Neutrophil (primary cell): ENCODE measurements at regions not wholly inside any gene's neighbourhood (a gene's known extent, or its start where the extent isn't known, plus 50 kb on each side); places are given as distances from the start of the nearest gene placed in this dataset.

ENCODE experiments used
- H3K27ac ChIP-seq: fragments of 200-600 bp; sonication (generic); 2 replicates; pipeline ENCODE4 v1.5.1; 2016; ENCODE audit warnings: mild to moderate bottlenecking, moderate library complexity
- H3K27me3 ChIP-seq: fragments of 200-600 bp; sonication (generic); 2 replicates; pipeline ENCODE4 v1.6.0; 2016; ENCODE audit warnings: mild to moderate bottlenecking
- H3K36me3 ChIP-seq: fragments of 200-600 bp; sonication (generic); 2 replicates; pipeline ENCODE4 v1.5.1; 2017
- H3K4me1 ChIP-seq, 2 experiments: fragments of 200-600 bp in 1 of 2; sonication (generic) in 1 of 2; 1 replicate in 1 of 2; 2 replicates in 1 of 2; pipeline versions ENCODE4 v1.5.1 to v1.6.1; 2013 to 2016; ENCODE audit warnings: low read depth in 1 of 2, low read length in 1 of 2, mild to moderate bottlenecking in 1 of 2, moderate library complexity in 1 of 2; ENCODE audit not compliant: control insufficient read depth in 1 of 2, insufficient read depth in 1 of 2
- H3K4me3 ChIP-seq, 2 experiments: fragments of 200-600 bp in 1 of 2; sonication (generic) in 1 of 2; 1 replicate in 1 of 2; 2 replicates in 1 of 2; pipeline ENCODE4 v1.5.1; 2013 to 2016; ENCODE audit warnings: low read depth in 1 of 2, low read length in 1 of 2, mild to moderate bottlenecking in 1 of 2, moderate library complexity in 1 of 2
- H3K9me3 ChIP-seq: fragments of 200-600 bp; sonication (generic); 2 replicates; pipeline ENCODE4 v1.5.1; 2016
- TF ChIP-seq, protein P1 (sequence below): fragments of 200-600 bp; sonication (generic); IDR thresholded peaks from 2 replicates; pipeline ENCODE4 v1.5.1; 2016; ENCODE audit warnings: antibody characterized with exemption

DNA sequence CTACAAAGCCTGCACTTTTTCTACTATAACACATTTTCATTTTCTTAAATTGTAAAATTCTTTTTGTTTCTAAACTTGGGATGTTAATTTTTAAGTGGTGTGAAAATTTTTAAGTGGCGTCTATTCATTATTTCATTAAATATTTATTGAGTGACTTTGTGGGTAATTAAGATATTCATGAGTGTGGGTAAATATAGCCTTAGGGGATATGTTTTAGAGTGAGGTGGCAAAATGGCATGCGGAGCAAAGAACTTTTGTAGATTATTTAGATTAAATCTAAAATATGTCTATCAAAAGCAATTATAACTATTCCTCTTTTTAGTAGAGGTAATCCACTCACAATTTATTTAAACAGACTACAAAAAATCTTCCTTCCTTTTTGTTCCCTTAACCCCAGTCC, 188.4 kb downstream of the PCSK1 start:
- Histone ChIP-seq H3K36me3 (no peaks in the 10 kb centered on the region), H3K4me1 (no peaks in the 10 kb centered on the region), H3K27ac (no peak overlapping the region), H3K27me3 (no peaks in the 10 kb centered on the region), H3K9me3 (no peaks in the 10 kb centered on the region), H3K4me3 (no peak overlapping the region)
- TF ChIP-seq, protein P1, sequence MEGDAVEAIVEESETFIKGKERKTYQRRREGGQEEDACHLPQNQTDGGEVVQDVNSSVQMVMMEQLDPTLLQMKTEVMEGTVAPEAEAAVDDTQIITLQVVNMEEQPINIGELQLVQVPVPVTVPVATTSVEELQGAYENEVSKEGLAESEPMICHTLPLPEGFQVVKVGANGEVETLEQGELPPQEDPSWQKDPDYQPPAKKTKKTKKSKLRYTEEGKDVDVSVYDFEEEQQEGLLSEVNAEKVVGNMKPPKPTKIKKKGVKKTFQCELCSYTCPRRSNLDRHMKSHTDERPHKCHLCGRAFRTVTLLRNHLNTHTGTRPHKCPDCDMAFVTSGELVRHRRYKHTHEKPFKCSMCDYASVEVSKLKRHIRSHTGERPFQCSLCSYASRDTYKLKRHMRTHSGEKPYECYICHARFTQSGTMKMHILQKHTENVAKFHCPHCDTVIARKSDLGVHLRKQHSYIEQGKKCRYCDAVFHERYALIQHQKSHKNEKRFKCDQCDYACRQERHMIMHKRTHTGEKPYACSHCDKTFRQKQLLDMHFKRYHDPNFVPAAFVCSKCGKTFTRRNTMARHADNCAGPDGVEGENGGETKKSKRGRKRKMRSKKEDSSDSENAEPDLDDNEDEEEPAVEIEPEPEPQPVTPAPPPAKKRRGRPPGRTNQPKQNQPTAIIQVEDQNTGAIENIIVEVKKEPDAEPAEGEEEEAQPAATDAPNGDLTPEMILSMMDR: no peak

DNA sequence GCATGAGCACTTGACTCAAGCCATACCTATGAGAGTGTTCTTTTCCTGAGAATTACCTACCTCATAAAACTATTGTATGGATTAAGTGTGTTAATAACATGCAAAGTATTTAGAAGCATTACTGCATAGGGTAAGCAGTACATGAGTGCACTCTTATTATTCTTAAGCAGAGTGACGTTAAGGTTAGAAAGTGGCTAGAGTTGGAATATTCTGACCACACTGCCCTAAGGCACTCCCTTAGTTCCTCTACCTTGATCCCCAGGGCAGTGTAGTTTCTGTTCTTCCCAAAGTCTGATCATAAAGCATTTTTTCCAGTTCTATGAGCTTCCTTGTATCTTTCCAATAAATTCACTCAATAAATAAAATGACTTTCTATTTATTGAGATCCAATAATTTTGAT, 189.2 kb downstream of the PCSK1 start:
- Histone ChIP-seq H3K36me3 (no peaks in the 10 kb centered on the region), H3K4me1 (no peaks in the 10 kb centered on the region), H3K27ac (no peak overlapping the region), H3K9me3 (no peaks in the 10 kb centered on the region), H3K4me3 (no peak overlapping the region), H3K27me3 (no peaks in the 10 kb centered on the region)
- TF ChIP-seq, protein P1: no peak

DNA sequence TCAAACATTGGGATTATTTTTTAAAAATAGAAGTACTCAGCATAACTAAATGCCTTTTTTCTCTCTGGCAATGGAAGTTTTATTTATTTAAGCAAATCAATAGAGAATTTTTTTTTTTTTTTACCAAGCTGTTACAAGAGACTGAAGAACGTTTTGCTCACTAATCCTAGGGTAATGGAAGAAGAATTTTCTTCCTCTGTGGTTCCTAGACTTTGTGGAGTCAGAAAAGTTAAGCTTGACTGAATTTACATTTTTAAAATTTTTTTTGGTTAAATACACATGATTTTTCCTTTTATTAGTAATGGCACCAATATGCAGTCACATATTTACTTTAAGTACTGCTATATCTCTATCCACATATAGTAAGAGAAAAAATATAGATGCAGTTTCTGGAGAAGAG, 189.8 kb downstream of the PCSK1 start:
- Histone ChIP-seq H3K27ac (no peak overlapping the region), H3K9me3 (no peaks in the 10 kb centered on the region), H3K4me3 (no peak overlapping the region), H3K4me1 (no peaks in the 10 kb centered on the region), H3K27me3 (no peaks in the 10 kb centered on the region), H3K36me3 (no peaks in the 10 kb centered on the region)
- TF ChIP-seq, protein P1: no peak

DNA sequence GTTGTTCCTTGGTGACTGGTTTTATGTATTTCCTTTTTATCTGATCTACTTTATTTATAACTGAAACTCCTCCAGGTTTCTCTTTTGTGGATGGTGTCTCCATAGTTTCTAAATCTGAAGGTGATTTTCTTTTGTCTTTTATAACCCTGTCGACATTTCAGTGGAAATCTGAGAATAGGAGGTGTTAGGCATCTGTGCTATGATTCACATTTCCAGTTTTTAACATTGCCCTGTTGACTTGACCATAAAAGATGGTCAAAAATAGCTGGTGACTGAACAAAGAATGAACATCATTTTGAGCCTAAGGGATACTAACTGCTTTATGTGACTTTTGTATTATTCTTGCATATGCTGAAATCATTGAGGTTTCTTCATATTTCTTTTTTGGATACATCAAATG, 190.5 kb downstream of the PCSK1 start:
- Histone ChIP-seq H3K4me3 (no peak overlapping the region), H3K27ac (no peak overlapping the region)
- TF ChIP-seq, protein P1: no peak

DNA sequence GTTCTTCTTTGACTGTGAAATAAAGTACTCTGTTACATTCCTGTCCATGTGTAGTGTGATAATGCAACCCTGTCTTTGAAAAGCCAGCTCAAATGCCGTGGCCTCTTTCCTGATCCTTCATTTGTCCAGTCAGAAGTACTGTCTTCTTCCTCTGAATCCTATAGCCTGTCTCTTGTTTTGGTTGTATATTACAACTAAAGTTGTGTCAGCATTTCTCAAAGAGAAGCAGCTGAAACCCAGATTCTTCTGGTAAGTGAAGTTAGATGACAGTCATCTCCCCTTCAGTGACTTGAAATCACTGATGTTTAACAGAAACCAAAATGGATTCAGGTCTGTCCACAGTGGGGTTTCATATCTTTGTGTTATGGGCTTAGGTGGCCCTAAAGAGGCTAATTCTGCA, 196.2 kb downstream of the PCSK1 start:
- Histone ChIP-seq H3K36me3 (no peaks in the 10 kb centered on the region), H3K9me3 (no peaks in the 10 kb centered on the region), H3K27ac (no peak overlapping the region), H3K4me3 (no peak overlapping the region), H3K4me1 (no peaks in the 10 kb centered on the region), H3K27me3 (no peaks in the 10 kb centered on the region)
- TF ChIP-seq, protein P1: no peak

More for the DNA sequence above, 190.5 kb downstream of the PCSK1 start:
- Histone ChIP-seq H3K4me1 (no peaks in the 10 kb centered on the region), H3K27me3 (no peaks in the 10 kb centered on the region), H3K36me3 (no peaks in the 10 kb centered on the region), H3K9me3 (no peaks in the 10 kb centered on the region)

DNA sequence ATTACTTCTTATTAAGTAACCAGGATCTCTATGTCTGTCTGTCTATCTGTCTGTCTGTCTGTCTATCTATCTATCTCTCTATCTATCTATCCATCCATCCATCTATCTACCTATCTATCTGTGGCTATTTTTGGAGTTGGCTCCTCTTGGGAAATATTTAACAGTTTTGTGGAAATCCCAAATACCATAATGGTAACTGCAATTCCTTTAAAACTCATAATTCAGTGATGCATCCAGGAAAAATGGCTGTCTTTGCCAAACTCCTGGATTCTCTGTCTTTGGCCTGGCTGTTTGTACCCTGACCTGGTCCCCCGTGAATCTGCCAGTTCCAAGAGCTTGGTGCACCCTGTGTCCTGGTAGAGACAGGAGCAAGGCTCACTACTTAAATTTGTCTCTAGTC, 197.0 kb downstream of the PCSK1 start:
- Histone ChIP-seq H3K27ac (no peak overlapping the region), H3K36me3 (no peaks in the 10 kb centered on the region), H3K4me3 (no peak overlapping the region), H3K27me3 (no peaks in the 10 kb centered on the region), H3K4me1 (no peaks in the 10 kb centered on the region), H3K9me3 (no peaks in the 10 kb centered on the region)
- TF ChIP-seq, protein P1: no peak
